Thyroid gland (tissue), 4 donors: ENCODE measurements at regions not wholly inside any gene's neighbourhood (a gene's known extent, or its start where the extent isn't known, plus 50 kb on each side); places are given as distances from the start of the nearest gene placed in this dataset.

Experiments
- DNase-seq, 2 donors: peaks; one replicate each; pipeline ENCODE4 v3.0.0-alpha.2; 2019
- H3K27ac ChIP-seq, 3 donors: fragments of 200-600 bp; sonication (generic); 1 replicate in 2 of 3; 2 replicates in 1 of 3; pipeline ENCODE4 v1.5.1; 2016 to 2019; ENCODE audit warnings: mild to moderate bottlenecking in 1 of 3, moderate library complexity in 1 of 3
- H3K27me3 ChIP-seq: fragments of 200-600 bp; sonication (generic); one replicate; pipeline ENCODE4 v1.5.1; 2019
- H3K36me3 ChIP-seq, 2 donors: fragments of 200-600 bp; sonication (generic); one replicate each; pipeline ENCODE4 v1.5.1; 2016 to 2019
- H3K4me1 ChIP-seq, 2 donors: fragments of 200-600 bp; sonication (generic); one replicate each; pipeline ENCODE4 v1.5.1; 2017 to 2019
- H3K4me3 ChIP-seq, 3 donors: fragments of 200-600 bp; sonication (generic); replicated peaks in 1 of 3; 1 replicate in 2 of 3; 2 replicates in 1 of 3; pipeline ENCODE4 v1.5.1; 2016; ENCODE audit warnings: mild to moderate bottlenecking in 1 of 3
- H3K9me3 ChIP-seq: fragments of 200-600 bp; sonication (generic); one replicate; pipeline ENCODE4 v1.5.1; 2017
- CTCF ChIP-seq, 6 experiments: fragments of 200-600 bp in 3 of 6; fragments of 450-650 bp in 3 of 6; sonication (generic) in 3 of 6; IDR thresholded peaks; one replicate each; pipeline ENCODE4 v1.5.1; 2016 to 2019; ENCODE audit warnings: antibody characterized with exemption in 6 of 6, mild to moderate bottlenecking in 2 of 6, inconsistent platforms in 1 of 6, moderate library complexity in 1 of 6
- POLR2A ChIP-seq, 2 donors: fragments of 450-650 bp; IDR thresholded peaks; one replicate each; pipeline ENCODE4 v1.6.1; 2017; ENCODE audit warnings: antibody characterized with exemption in 2 of 2, mild to moderate bottlenecking in 2 of 2, moderate library complexity in 1 of 2
- WGBS, 2 donors: methylation state at CpG; one replicate each; pipeline ENCODE4 v1.1.5; 2017; 5-methylcytosine and 5-hydroxymethylcytosine counted together
- intact Hi-C: fragments of 100-400 bp; cut with DNase I; formaldehyde crosslinking; loops from one replicate; pipeline ENCODE4 v1.15.1; 2023

GRCh38 chr6:113315165-113315564 lies 542.0 kb upstream of the MARCKS start:
- no peak for TF ChIP-seq CTCF (IDR thresholded peaks at IDR 0.05)
- no peak for TF ChIP-seq POLR2A (IDR thresholded peaks at IDR 0.05)
- intact Hi-C loops: no loop called here
- 97 to 100% methylated on average over 1 of the region's 1 CpG for WGBS, 2 donors
- no peak for DNase-seq
- H3K4me3 ChIP-seq: no peak overlapping the region
- no peaks in the 10 kb centered on the region for H3K9me3 ChIP-seq
- no peak overlapping the region for H3K27ac ChIP-seq
- H3K27me3 ChIP-seq: no peaks in the 10 kb centered on the region
- no peaks in the 10 kb centered on the region for H3K36me3 ChIP-seq
- no peaks in the 10 kb centered on the region for H3K4me1 ChIP-seq

- no peak for DNase-seq
- Histone ChIP-seq H3K27ac (no peak overlapping the region), H3K36me3 (no peaks in the 10 kb centered on the region), H3K4me1 (no peaks in the 10 kb centered on the region), H3K4me3 (no peak overlapping the region), H3K27me3 (no peaks in the 10 kb centered on the region), H3K9me3 (no peaks in the 10 kb centered on the region)
- intact Hi-C loops: no loop called here
- TF ChIP-seq CTCF (IDR thresholded peaks at IDR 0.05) (no peak), POLR2A (IDR thresholded peaks at IDR 0.05) (no peak)
- 57 to 62% methylated on average over 4 of the region's 4 CpGs for WGBS, 2 donors
Observed at GRCh38 chr6:113315879-113316278, 541.3 kb upstream of the MARCKS start.

GRCh38 chr6:113317442-113317841 lies 539.7 kb upstream of the MARCKS start:
- Histone ChIP-seq H3K4me3 (no peak overlapping the region), H3K27ac (no peak overlapping the region), H3K4me1 (no peaks in the 10 kb centered on the region), H3K9me3 (no peaks in the 10 kb centered on the region), H3K36me3 (no peaks in the 10 kb centered on the region), H3K27me3 (no peaks in the 10 kb centered on the region)
- DNase-seq: no peak
- intact Hi-C loops: no loop called here
- 93 to 95% methylated on average over 2 of the region's 2 CpGs for WGBS, 2 donors
- TF ChIP-seq POLR2A (IDR thresholded peaks at IDR 0.05) (no peak), CTCF (IDR thresholded peaks at IDR 0.05) (no peak)

GRCh38 chr6:113317891-113318574 lies 539.1 kb upstream of the MARCKS start:
- Histone ChIP-seq H3K27me3 (no peaks in the 10 kb centered on the region), H3K4me3 (no peak overlapping the region), H3K9me3 (no peaks in the 10 kb centered on the region), H3K36me3 (no peaks in the 10 kb centered on the region), H3K27ac (no peak overlapping the region), H3K4me1 (no peaks in the 10 kb centered on the region)
- WGBS, 2 donors: 83 to 84% methylated on average over 9 of the region's 9 CpGs
- intact Hi-C loops: no loop called here
- no peak for TF ChIP-seq POLR2A (IDR thresholded peaks at IDR 0.05)
- TF ChIP-seq CTCF (IDR thresholded peaks at IDR 0.05): no peak
- DNase-seq: no peak

- Histone ChIP-seq H3K4me1 (no peaks in the 10 kb centered on the region), H3K27me3 (no peaks in the 10 kb centered on the region), H3K27ac (no peak overlapping the region)
Observed at GRCh38 chr6:113318575-113318917, 538.6 kb upstream of the MARCKS start.

More at GRCh38 chr6:113318575-113318917, 538.6 kb upstream of the MARCKS start:
- intact Hi-C loops: no loop called here
- Histone ChIP-seq H3K4me3 (no peak overlapping the region), H3K9me3 (no peaks in the 10 kb centered on the region), H3K36me3 (no peaks in the 10 kb centered on the region)
- DNase-seq: no peak
- no peak for TF ChIP-seq POLR2A (IDR thresholded peaks at IDR 0.05)
- no peak for TF ChIP-seq CTCF (IDR thresholded peaks at IDR 0.05)
- WGBS, 2 donors: 57 to 58% methylated on average over 5 of the region's 5 CpGs
